GM19467 (cell line): ENCODE measurements at regions not wholly inside any gene's neighbourhood (a gene's known extent, or its start where the extent isn't known, plus 50 kb on each side); places are given as distances from the start of the nearest gene placed in this dataset.
"Not testable (repeated sequence)": the region's sequence is repeated elsewhere in the genome, so short reads cannot be mapped to it uniquely, and the experiment has no call there.

Experiments used
- ATAC-seq: cut with Tn5 transposase; IDR thresholded peaks from one replicate; pipeline ENCODE4 v1.9.1; 2021; ENCODE audit warnings: mild to moderate bottlenecking, moderate library complexity; ENCODE audit not compliant: unreplicated experiment

DNA sequence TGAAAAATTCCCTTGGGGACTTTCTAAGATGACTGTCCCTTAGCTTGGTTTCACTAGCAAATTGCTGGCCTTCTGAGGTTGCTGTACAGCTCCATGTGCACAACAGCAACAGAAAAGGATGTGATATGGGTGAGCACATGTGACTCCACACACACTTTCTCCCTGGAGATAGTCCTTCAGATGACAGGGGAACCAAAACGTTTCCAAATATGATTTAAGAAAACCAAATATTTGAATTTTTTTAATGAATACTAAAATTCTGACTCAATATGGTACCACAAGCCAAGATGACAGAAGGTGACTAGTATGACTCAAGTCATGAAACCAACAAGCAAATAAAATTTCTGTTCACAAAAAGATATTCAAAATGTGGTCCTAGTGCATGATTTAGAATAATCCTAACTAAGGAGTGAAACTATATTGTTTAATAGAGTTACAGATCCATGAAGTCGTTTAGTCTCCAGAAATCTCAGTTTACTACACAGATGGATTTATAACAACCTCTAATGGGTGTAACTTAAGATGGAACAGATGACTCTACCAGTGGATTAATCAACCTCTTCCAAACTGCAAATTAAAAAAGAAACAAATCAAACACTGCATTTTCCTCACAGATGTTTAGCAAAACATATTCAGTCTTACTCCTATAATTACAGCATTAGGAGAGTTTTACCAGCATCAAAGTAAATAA lies 144.8 kb upstream of the PIK3R1 start:
- peak; percentile 89 for ATAC-seq

DNA sequence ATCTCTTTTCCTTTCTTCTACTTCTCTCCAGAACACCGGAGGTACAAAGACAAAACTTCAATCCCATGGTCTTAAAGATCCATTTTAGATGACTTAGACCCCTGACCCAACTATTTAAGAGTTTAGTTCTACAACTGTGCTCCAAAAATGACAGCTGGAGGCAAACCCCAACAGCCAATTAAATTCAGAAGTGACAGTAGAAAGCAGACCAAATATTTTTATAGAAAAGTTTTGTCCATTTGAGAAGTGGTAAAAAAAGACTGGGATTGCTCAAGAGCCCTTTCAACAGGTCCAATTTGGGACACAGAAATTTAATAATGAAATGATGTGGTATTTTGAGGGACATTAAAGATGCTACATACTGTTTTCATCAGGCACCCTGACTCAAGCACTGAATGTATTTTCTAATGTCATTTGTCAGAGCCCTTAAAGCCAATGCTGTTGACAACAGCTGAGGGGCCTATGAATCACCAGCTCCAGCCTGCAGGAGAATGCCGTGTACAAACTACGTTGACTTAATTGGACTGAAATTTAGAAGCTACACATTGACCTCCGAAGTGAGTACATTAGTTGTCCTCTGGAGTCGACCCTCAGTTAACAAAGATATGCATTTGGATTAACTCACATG lies 147.5 kb upstream of the PIK3R1 start:
- no peak for ATAC-seq

DNA sequence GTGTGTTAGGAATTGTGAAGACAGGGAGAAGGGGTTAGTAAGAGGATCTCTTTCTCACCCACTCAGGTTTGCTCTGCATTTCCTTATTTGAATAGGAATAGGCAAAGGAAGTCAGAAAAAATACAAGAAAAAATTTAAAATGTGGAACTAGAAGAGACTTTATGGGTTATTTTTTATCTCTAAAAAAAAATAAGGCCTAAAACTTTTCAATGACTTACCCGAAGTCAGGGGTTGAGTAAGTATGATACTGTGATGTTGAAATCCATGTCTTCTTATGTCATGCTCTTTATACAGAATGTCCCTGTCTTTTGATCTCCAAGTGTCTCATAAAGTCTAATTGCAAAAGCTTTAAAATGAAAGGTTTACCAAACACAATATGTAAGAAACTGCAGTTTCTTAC lies 148.3 kb upstream of the PIK3R1 start:
- no peak for ATAC-seq

DNA sequence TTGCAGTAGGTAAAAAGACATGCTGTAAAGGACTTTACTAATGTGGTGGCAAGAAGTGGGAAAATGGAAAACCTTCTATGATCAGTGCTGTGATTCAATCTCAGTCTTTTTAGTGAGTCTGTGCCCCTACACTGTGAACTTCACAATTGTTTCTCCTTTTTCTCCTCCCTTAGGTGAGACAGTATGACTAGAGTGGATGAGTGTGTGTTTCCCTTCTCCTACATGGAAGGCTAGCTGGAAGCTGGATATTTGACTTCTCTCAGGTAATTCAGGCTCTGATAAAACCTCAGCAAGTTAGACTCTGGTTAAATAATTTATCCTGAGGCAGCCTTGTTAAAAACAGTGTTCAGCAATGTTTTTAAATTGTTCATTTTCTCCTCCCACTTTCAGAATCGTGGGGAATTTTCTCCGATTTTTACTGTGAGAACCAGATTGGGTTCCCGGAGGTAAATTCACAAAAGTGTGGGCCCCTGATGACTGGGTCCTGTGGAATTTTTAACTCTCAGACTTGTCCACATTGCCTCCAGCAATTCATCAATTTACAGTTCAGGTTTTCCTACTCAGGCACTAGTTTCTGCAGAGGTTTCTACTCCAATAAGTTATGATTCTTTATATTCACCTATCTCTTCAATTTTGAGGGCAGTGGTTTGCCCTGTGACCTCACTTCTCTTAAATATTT lies 149.1 kb upstream of the PIK3R1 start:
- no peak for ATAC-seq

DNA sequence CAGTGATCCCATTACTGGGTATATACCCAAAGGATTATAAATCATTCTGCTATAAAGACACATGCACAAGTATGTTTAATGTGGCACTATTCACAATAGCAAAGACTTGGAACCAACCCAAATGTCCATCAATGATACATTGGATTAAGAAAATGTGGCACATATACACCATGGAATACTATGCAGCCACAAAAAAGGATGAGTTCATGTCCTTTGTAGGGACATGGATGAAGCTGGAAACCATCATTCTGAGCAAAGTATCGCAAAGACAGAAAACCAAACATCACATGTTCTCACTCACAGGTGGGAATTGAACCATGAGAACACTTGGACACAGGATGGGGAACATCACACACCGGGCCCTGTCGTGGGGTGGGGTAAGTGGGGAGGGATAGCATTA lies 150.2 kb upstream of the PIK3R1 start:
- ATAC-seq, result not testable (repeated sequence)

DNA sequence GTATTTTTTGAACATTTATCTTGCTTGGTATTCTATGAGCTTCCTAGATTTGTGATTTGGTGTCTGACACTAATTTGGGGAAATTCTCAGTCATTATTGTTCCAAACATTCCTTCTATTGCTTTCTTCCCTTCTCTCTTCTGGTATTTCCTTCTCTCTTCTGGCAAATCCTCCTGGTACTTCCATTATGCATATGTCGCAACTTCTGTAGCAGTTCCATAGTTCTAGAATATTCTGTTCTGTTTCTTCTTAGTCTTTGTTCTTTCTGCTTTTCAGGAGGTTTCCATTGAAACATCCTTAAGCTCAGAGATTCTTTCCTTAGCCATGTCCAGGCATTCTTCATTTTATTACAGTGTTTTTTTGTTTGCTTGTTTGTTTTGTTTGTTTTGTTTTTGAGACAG lies 155.2 kb upstream of the PIK3R1 start:
- ATAC-seq, result no peak

DNA sequence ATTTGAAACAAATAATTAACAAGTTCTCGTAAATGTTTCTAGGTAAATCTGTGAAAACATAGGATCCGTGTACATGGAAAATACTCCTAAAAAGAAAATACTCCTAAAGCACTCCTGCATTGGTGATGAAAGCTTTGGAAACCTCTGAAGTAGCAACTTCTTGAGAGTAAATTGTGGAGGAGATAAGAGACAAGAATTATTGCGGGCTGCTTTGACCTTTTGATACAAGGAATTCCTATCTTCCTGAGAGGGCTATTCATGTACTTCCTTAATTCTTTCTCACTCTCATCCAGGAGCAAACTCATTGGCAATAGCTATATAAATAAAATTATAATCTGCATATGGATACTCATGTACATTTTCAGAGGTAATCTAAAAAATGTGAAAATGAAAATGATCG lies 158.4 kb upstream of the PIK3R1 start:
- ATAC-seq, result no peak

DNA sequence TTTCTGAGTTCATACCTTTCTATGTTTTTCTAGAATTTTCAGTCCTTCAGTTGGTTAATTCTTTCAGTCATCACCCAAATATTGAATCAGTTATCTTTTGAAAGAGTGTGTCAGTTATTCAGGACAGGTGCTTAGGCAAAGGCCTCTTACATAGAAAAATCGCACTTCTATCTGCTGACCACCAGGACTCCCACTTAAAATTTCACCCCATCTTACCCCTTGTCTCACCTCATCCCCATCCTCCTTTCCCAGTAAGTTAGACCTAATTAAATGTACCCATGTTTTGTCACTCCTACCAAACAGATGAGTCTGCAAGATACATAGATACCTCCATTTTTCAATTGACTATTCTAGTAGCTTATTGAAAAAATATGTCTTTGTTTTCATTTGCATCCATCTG lies 159.9 kb upstream of the PIK3R1 start:
- ATAC-seq, result no peak

DNA sequence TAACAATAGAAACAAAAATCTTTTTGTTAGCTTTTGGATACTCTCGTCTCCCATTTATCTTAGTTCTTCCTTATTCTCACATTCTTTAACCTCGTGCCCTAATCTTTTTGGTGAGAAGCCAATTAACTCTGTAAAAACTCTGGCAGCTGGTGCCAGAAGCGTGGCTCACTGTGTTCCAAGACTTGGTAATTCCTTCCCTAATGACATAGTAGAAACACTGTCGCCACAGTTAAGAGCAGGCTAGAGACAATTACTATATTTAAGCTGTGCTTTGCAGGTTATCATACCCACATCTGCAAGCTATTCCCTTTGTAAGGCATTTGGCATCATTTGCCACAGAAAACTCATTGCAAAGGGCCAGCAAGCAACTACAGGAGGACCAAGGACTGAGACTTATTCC lies 160.9 kb upstream of the PIK3R1 start:
- ATAC-seq, result no peak

DNA sequence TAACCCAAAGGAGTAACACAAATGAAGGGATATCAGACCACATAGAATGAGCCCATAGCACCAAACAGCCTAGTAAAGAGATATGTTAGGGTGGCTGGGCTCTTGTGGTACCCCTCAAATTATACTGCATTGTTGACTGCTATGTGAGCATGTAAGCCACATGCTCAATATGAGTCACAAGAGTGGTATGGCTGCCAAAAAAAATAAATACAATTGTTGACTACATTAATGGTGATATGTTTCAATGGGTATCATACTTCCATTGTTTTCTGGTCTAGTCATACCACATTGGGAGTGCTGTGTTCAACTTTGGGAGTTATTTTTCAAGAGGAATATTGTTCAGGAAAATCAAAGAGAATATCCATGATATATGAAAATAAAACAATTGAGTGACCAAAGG lies 162.4 kb upstream of the PIK3R1 start:
- ATAC-seq, result no peak

DNA sequence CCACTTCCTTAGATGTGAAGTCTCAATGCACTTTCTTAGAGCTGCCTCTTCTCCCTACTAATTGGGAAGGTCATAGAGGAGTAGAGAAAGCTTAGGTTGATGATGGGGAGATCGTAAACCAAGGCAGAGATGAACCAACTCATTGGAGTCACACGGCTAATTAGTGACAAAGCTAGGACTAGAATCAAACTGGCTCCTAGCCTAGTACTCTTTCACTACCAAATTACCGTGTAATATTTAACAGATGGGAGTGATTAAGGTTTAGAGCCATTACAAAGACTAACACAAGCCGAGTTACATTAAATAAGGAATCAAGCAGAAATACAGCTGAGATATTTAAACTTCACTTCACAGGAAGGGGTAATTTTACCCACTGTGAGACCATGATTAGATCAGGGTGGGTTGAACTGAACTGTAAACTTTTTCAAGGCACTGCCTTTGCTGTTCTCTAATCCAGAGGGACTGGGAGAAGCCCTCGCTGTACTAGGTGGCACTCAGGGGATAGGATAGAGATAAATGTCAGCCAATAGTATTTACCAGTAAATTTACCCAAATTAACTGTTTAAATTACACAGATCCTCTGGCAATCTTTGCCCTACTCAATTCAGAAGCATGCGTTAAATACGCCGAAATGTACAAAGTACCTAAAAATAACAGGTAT lies 166.4 kb upstream of the PIK3R1 start:
- ATAC-seq, result no peak

DNA sequence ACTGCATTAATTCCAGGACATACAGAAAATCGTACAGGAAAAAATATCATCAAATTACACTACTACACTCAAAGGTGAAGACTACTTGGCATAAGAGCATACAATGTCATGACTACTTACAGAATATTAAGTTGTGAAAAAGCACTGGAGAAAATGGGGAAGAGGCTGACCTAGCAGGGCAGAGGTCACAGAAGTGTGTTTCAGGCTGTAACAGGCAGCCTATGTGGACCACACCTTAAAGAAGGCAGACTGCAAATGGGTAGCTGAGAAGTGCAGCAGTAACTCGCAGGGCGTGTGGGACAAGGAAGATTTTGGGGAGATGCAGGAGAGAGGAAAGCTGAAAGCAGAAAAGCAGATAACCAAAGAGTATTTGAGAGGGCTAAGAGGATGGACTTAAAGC lies 167.0 kb upstream of the PIK3R1 start:
- no peak for ATAC-seq

DNA sequence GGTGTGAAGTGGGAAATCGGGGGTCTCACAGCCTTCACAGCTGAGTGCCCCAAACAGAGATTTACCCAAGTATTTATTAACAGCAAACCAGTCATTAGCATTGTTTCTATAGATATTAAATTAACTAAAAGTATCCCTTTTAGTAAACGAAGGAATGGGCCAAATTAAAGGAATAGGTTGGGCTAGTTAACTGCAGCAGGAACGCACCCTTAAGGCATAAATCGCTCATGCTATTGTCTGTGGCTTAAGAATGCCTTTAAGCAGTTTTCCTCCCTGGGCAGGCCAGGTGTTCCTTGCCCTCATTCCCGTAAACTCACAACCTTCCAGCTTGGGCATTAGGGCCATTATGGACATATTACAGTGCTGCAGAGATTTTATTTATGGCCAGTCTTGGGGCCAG lies 167.5 kb upstream of the PIK3R1 start:
- not testable (repeated sequence) for ATAC-seq

DNA sequence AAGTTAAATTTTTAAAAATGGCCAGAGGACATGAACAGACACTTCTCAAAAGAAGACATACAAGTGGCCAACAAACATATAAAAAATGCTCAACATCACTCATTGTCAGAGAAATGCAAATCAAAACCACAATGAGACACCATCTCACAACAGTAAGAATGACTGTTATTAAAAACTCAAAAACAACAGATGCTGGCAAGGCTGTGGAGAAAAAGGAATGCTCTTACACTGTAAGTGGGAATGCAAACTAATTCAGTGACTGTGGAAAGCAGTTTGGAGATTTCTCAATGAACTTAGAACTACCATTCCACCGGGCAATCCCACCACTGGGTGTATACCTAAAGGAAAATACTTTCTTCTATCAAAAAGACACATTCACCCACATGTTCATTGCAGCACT lies 168.5 kb upstream of the PIK3R1 start:
- no peak for ATAC-seq

DNA sequence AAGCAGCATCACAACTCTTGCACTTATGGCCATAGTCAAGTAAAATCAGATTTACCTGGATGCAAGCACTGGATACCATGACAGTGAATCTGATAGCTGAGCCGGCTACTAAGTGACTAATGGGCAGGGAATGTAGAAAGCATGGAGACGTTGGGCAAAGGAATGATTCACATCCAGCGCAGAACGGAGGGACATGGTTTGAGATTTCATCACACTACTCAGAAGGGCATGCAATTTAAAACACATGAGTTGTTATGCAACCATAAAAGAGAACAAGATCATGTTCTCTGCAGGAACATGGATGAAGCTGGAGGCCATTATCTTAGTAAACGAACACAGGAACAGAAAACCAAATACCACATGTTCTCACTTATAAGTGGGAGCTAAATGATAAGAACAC lies 169.1 kb upstream of the PIK3R1 start:
- no peak for ATAC-seq

DNA sequence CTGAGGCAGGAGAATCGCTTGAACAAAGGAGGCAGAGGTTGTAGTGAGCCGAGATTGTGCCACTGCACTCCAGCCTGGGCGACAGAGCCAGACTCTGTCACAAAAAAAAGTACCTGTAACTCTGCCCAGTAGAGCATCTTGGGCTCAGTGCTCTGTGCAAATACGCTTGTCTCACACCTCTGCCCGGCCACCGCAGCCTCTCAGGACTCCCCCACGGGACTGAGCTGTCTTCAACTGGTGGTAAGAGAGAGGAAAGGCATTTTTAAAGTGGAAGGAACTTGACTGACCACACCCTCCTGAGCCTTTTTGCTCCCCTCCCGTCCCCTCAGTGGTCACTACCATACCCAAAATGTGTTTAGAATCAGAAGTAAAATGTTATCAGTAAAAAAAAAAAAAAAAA lies 174.3 kb upstream of the PIK3R1 start:
- ATAC-seq, result peak; percentile 90

DNA sequence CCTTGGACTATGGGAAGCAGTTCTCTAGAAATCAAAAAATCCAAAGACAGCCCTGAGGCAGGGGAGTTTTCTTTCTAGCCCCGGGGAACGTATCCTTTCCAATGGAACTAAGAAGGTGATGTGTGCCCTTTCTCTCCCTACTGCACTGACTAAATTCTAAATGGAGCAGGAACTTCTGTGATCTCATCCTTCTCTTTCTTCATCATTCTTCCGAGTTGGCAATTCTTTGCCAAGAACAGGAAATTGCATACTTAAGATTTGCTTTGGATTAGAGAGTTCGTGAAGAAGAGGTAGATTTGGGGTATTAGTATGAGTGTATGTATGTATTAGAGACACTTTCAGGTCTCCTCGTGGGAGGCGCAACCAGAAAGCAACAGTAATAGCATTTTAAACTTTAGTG lies 178.0 kb upstream of the PIK3R1 start:
- ATAC-seq, result no peak

DNA sequence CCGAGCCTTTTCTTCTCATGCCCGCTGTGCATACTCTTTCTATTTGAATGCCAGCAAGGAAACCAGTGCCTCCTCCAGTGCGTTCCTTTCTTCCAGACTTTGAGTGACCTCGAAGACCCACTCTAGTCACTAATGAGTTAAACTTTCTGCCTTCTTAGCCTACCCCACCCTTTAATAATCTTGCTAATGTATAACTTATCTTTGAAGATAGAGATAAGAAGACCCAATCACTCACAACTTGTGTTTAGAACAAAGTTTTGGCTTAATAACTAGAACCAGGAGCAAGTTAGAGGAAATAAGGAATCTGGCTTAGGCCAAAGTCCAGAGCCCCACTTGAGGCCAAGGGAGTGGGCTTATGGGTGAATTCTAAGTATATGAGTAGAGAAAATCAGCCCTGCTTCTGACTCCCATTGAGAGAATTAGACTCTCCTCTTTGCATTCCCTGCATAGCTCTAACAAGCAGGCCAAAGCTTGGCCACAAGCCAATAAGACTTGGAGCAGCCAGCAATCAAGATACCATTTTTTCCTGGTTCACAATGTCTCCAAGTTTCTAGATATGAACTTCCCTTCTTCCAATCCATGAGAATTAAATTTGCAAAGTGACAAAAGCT lies 181.5 kb upstream of the PIK3R1 start:
- ATAC-seq, result no peak

DNA sequence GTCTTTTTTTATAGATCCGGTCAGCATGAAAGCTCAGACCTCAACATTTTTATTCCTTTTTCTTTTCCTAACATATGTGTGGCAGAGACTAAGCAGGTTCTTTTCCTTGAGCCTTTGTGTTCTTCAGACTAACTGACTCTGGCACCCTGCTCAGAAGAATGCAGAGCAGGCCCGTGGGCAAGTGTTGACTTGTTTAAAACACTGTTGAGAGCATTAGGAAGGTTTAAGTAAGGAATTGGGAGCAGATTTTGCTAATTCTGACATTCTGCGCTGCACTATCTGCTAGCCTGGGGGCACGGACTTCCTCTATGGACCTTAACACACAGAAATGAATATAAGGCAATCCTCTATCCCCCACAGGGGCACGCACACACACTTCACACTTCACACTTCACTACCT lies 182.5 kb upstream of the PIK3R1 start:
- no peak for ATAC-seq

DNA sequence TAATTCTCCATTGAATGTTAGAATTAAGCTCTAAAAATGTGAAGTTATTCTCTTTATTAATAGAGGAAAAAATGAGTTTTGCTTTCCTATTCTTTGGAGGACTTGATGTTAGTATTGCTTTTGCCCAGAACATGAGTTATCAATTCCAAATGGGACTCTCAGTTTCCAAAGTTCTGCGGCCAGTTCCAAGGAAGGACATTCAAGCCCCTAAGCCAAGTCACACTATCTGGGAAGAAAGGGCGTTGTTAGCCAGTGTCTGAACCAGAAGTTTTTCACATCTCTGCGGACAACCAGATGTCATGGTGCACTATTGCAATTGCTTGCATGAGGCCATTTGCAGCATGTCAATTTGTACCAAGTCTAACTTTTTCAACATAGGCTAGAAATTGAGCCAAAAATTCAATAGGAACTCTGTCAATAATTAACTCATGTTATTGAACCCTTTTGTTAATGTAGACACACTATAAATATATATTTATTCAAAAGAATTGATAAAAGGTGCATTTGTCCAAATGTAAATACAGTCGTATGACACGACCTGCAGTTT lies 183.3 kb upstream of the PIK3R1 start:
- no peak for ATAC-seq

DNA sequence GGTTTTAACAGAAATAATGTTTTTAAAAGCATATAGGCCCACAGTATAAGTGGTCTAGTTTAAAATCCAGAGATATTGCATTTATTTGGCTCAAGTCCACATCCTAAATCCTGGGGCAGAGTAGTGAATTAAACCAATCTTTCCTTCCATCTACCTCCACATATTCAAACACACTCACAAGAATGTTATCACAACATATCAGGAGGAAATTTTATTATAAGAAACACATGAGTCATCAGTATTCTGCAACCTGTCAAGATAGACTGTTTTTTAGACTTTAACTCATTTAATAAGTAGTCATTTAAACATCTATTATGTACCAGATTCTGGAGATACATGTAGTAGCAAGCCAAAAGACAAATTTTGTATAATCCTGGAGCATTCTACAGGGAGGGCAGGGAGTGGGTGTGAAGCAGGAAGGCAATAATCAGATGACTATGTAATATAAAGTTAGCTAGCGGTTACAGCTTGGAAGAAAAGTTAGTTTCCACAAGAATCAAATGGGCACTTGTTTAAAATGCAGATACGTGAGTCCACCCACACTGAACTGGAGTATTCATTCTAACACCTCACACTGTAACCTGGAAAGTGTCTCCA lies 187.3 kb upstream of the PIK3R1 start:
- ATAC-seq, result no peak
